ENCODE measurements at regions not wholly inside any gene's neighbourhood (a gene's known extent, or its start where the extent isn't known, plus 50 kb on each side); places are given as distances from the start of the nearest gene placed in this dataset.
A peak's percentile ranks its signal among the peaks of the same experiment; 100 is the strongest.

GRCh38 chr5:52706775-52707174 lies 80.9 kb upstream of the ITGA1 start:
- no peak overlapping the region for H3K27ac ChIP-seq (ENCODE audit: low read length)

GRCh38 chr5:52707616-52708015 lies 80.1 kb upstream of the ITGA1 start:
- H3K27ac Mint-ChIP-seq, result no peak overlapping the region
- Histone ChIP-seq H3K27ac (ENCODE audit: low read length) (no peak overlapping the region), H3K4me3 (ENCODE audit: control insufficient read depth in 1 of 2, extremely low read depth in 1 of 2, low read length in 1 of 2) (no peak overlapping the region), H3K4me1 (ENCODE audit: control insufficient read depth in 1 of 2, extremely low read depth in 1 of 2, insufficient read depth in 2 of 2, low read length in 2 of 2) (peaks cover 12 to 61% of the 10 kb centered on the region in 2 experiments), H3K27me3 (replicated peaks in 1 of 2; ENCODE audit: control insufficient read depth in 2 of 2, extremely low read depth in 1 of 2, insufficient read depth in 2 of 2, low read length in 1 of 2) (no peaks in the 10 kb centered on the region), H3K36me3 (ENCODE audit: control insufficient read depth in 2 of 2, extremely low read depth in 1 of 2, insufficient read depth in 1 of 2, low read length in 1 of 2) (no peaks in the 10 kb centered on the region), H3K9me3 (no peaks in the 10 kb centered on the region)
- 100% methylated on average over 1 of the region's 2 CpGs for WGBS (ENCODE audit: insufficient coverage)
- CTCF ChIA-PET, result no interaction called here
- H3K36me3 Mint-ChIP-seq, result no peaks in the 10 kb centered on the region
- DNase-seq (no peak), ATAC-seq (replicated peaks in 1 of 4) (no peak)
- H3K4me1 Mint-ChIP-seq, result peaks cover 61 to 70% (median 68%) of the 10 kb centered on the region in 3 donors
- H3K9me3 Mint-ChIP-seq, result no peaks in the 10 kb centered on the region
- H3K27me3 Mint-ChIP-seq, result no peaks in the 10 kb centered on the region
- no peak overlapping the region for H3K4me3 Mint-ChIP-seq
- POLR2A ChIA-PET, result no interaction called here

More at GRCh38 chr5:52706775-52707174, 80.9 kb upstream of the ITGA1 start:
- H3K4me1 Mint-ChIP-seq, result peaks cover 54 to 65% (median 61%) of the 10 kb centered on the region in 3 donors
- H3K36me3 ChIP-seq (ENCODE audit: control insufficient read depth in 2 of 2, extremely low read depth in 1 of 2, insufficient read depth in 1 of 2, low read length in 1 of 2), result no peaks in the 10 kb centered on the region
- POLR2A ChIA-PET, result interaction anchor here in 1 of 2 donors (0.6 kb wide), 1 partner anchor 325 kb away, joined by 3 read pairs; no protein-coding TSS in a partner anchor
- H3K4me3 ChIP-seq (ENCODE audit: control insufficient read depth in 1 of 2, extremely low read depth in 1 of 2, low read length in 1 of 2), result no peak overlapping the region
- H3K4me3 Mint-ChIP-seq, result no peak overlapping the region
- no peaks in the 10 kb centered on the region for H3K27me3 Mint-ChIP-seq
- H3K27me3 ChIP-seq (replicated peaks in 1 of 2; ENCODE audit: control insufficient read depth in 2 of 2, extremely low read depth in 1 of 2, insufficient read depth in 2 of 2, low read length in 1 of 2), result no peaks in the 10 kb centered on the region
- H3K9me3 ChIP-seq, result no peaks in the 10 kb centered on the region
- H3K4me1 ChIP-seq (ENCODE audit: control insufficient read depth in 1 of 2, extremely low read depth in 1 of 2, insufficient read depth in 2 of 2, low read length in 2 of 2), result peaks cover 12 to 54% of the 10 kb centered on the region in 2 experiments
- H3K36me3 Mint-ChIP-seq, result no peaks in the 10 kb centered on the region
- no peak overlapping the region for H3K27ac Mint-ChIP-seq
- DNase-seq, result no peak
- CTCF ChIA-PET, result interaction anchor here in 1 of 2 donors (0.7 kb wide), 1 partner anchor 59 kb away, joined by 5 read pairs; no protein-coding TSS in a partner anchor
- ATAC-seq (replicated peaks in 1 of 4), result no peak
- 100% methylated on average over 1 of the region's 5 CpGs for WGBS (ENCODE audit: insufficient coverage)
- H3K9me3 Mint-ChIP-seq, result no peaks in the 10 kb centered on the region

- no CpG with 5 or more reads among the region's 1 CpG for WGBS (ENCODE audit: insufficient coverage)
- DNase-seq, result no peak
- H3K36me3 ChIP-seq (ENCODE audit: control insufficient read depth in 2 of 2, extremely low read depth in 1 of 2, insufficient read depth in 1 of 2, low read length in 1 of 2), result no peaks in the 10 kb centered on the region
- peaks cover 67 to 71% (median 70%) of the 10 kb centered on the region in 3 donors for H3K4me1 Mint-ChIP-seq
- no peak for ATAC-seq (replicated peaks in 1 of 4)
- POLR2A ChIA-PET, result no interaction called here
- H3K27ac ChIP-seq (ENCODE audit: low read length), result no peak overlapping the region
- no peak overlapping the region for H3K4me3 Mint-ChIP-seq
- CTCF ChIA-PET, result interaction anchor here in 1 of 2 donors (0.7 kb wide), 1 partner anchor 1854 kb away, joined by 3 read pairs; no protein-coding TSS in a partner anchor
- H3K9me3 ChIP-seq, result no peaks in the 10 kb centered on the region
- no peak overlapping the region for H3K4me3 ChIP-seq (ENCODE audit: control insufficient read depth in 1 of 2, extremely low read depth in 1 of 2, low read length in 1 of 2)
- peaks cover 12 to 61% of the 10 kb centered on the region in 2 experiments for H3K4me1 ChIP-seq (ENCODE audit: control insufficient read depth in 1 of 2, extremely low read depth in 1 of 2, insufficient read depth in 2 of 2, low read length in 2 of 2)
- no peaks in the 10 kb centered on the region for H3K27me3 Mint-ChIP-seq
- H3K27me3 ChIP-seq (replicated peaks in 1 of 2; ENCODE audit: control insufficient read depth in 2 of 2, extremely low read depth in 1 of 2, insufficient read depth in 2 of 2, low read length in 1 of 2), result no peaks in the 10 kb centered on the region
- H3K36me3 Mint-ChIP-seq, result no peaks in the 10 kb centered on the region
- H3K9me3 Mint-ChIP-seq, result no peaks in the 10 kb centered on the region
- H3K27ac Mint-ChIP-seq, result no peak overlapping the region
These were observed 79.3 kb upstream of the ITGA1 start for GRCh38 chr5:52708463-52708862.

GRCh38 chr5:52709167-52709925 lies 78.4 kb upstream of the ITGA1 start:
- Mint-ChIP-seq H3K27me3 (no peaks in the 10 kb centered on the region), H3K36me3 (no peaks in the 10 kb centered on the region), H3K4me1 (peaks cover 64 to 71% (median 67%) of the 10 kb centered on the region in 3 donors), H3K27ac (no peak overlapping the region), H3K4me3 (no peak overlapping the region), H3K9me3 (no peaks in the 10 kb centered on the region)
- WGBS (ENCODE audit: insufficient coverage), result 33% methylated on average over 1 of the region's 6 CpGs
- ChIA-PET POLR2A (interaction anchor here in 1 of 2 donors (0.6 kb wide), 1 partner anchor 9 kb away, joined by 3 read pairs; no protein-coding TSS in a partner anchor), CTCF (interaction anchor here in 1 of 2 donors (0.8 kb wide), 1 partner anchor 16 kb away, joined by 5 read pairs; no protein-coding TSS in a partner anchor)
- H3K9me3 ChIP-seq, result no peaks in the 10 kb centered on the region
- no peak overlapping the region for H3K4me3 ChIP-seq (ENCODE audit: control insufficient read depth in 1 of 2, extremely low read depth in 1 of 2, low read length in 1 of 2)
- peaks cover 12 to 55% of the 10 kb centered on the region in 2 experiments for H3K4me1 ChIP-seq (ENCODE audit: control insufficient read depth in 1 of 2, extremely low read depth in 1 of 2, insufficient read depth in 2 of 2, low read length in 2 of 2)
- no peaks in the 10 kb centered on the region for H3K27me3 ChIP-seq (replicated peaks in 1 of 2; ENCODE audit: control insufficient read depth in 2 of 2, extremely low read depth in 1 of 2, insufficient read depth in 2 of 2, low read length in 1 of 2)
- DNase-seq (no peak), ATAC-seq (replicated peaks in 1 of 4) (peak in 2 of 4 experiments; percentile 33 to 52)
- no peaks in the 10 kb centered on the region for H3K36me3 ChIP-seq (ENCODE audit: control insufficient read depth in 2 of 2, extremely low read depth in 1 of 2, insufficient read depth in 1 of 2, low read length in 1 of 2)
- H3K27ac ChIP-seq (ENCODE audit: low read length), result no peak overlapping the region

GRCh38 chr5:52710310-52710971 lies 77.3 kb upstream of the ITGA1 start:
- H3K9me3 ChIP-seq, result no peaks in the 10 kb centered on the region
- DNase-seq, result no peak
- no peak for ATAC-seq (replicated peaks in 1 of 4)
- POLR2A ChIA-PET, result no interaction called here
- WGBS (ENCODE audit: insufficient coverage), result 100% methylated on average over 1 of the region's 2 CpGs
- no peaks in the 10 kb centered on the region for H3K27me3 ChIP-seq (replicated peaks in 1 of 2; ENCODE audit: control insufficient read depth in 2 of 2, extremely low read depth in 1 of 2, insufficient read depth in 2 of 2, low read length in 1 of 2)
- Mint-ChIP-seq H3K27ac (no peak overlapping the region), H3K27me3 (no peaks in the 10 kb centered on the region), H3K4me1 (peaks cover 54 to 64% (median 61%) of the 10 kb centered on the region in 3 donors), H3K9me3 (no peaks in the 10 kb centered on the region), H3K4me3 (no peak overlapping the region), H3K36me3 (no peaks in the 10 kb centered on the region)
- H3K27ac ChIP-seq (ENCODE audit: low read length), result no peak overlapping the region
- no peak overlapping the region for H3K4me3 ChIP-seq (ENCODE audit: control insufficient read depth in 1 of 2, extremely low read depth in 1 of 2, low read length in 1 of 2)
- H3K4me1 ChIP-seq (ENCODE audit: control insufficient read depth in 1 of 2, extremely low read depth in 1 of 2, insufficient read depth in 2 of 2, low read length in 2 of 2), result peaks cover 12 to 46% of the 10 kb centered on the region in 2 experiments
- no peaks in the 10 kb centered on the region for H3K36me3 ChIP-seq (ENCODE audit: control insufficient read depth in 2 of 2, extremely low read depth in 1 of 2, insufficient read depth in 1 of 2, low read length in 1 of 2)
- CTCF ChIA-PET, result no interaction called here

GRCh38 chr5:52710972-52711596 lies 76.6 kb upstream of the ITGA1 start:
- Mint-ChIP-seq H3K4me1 (peaks cover 48 to 58% (median 55%) of the 10 kb centered on the region in 3 donors), H3K9me3 (no peaks in the 10 kb centered on the region)
- POLR2A ChIA-PET, result no interaction called here

More at GRCh38 chr5:52710972-52711596, 76.6 kb upstream of the ITGA1 start:
- no peak for DNase-seq
- no peaks in the 10 kb centered on the region for H3K36me3 Mint-ChIP-seq
- ATAC-seq (replicated peaks in 1 of 4), result no peak
- H3K4me3 ChIP-seq (ENCODE audit: control insufficient read depth in 1 of 2, extremely low read depth in 1 of 2, low read length in 1 of 2), result no peak overlapping the region
- H3K36me3 ChIP-seq (ENCODE audit: control insufficient read depth in 2 of 2, extremely low read depth in 1 of 2, insufficient read depth in 1 of 2, low read length in 1 of 2), result no peaks in the 10 kb centered on the region
- 44% methylated on average over 1 of the region's 2 CpGs for WGBS (ENCODE audit: insufficient coverage)
- CTCF ChIA-PET, result interaction anchor here in 1 of 2 donors (0.6 kb wide), 1 partner anchor 145 kb away, joined by 3 read pairs; no protein-coding TSS in a partner anchor
- no peak overlapping the region for H3K4me3 Mint-ChIP-seq
- no peak overlapping the region for H3K27ac Mint-ChIP-seq
- H3K9me3 ChIP-seq, result no peaks in the 10 kb centered on the region
- no peaks in the 10 kb centered on the region for H3K27me3 ChIP-seq (replicated peaks in 1 of 2; ENCODE audit: control insufficient read depth in 2 of 2, extremely low read depth in 1 of 2, insufficient read depth in 2 of 2, low read length in 1 of 2)
- no peaks in the 10 kb centered on the region for H3K27me3 Mint-ChIP-seq
- no peak overlapping the region for H3K27ac ChIP-seq (ENCODE audit: low read length)
- H3K4me1 ChIP-seq (ENCODE audit: control insufficient read depth in 1 of 2, extremely low read depth in 1 of 2, insufficient read depth in 2 of 2, low read length in 2 of 2), result peaks cover 12 to 40% of the 10 kb centered on the region in 2 experiments

Measured in T-cell (primary cell).